Pancreas (tissue), 10 donors: ENCODE measurements at regions not wholly inside any gene's neighbourhood (a gene's known extent, or its start where the extent isn't known, plus 50 kb on each side); places are given as distances from the start of the nearest gene placed in this dataset.

Experiments used
- ATAC-seq, 4 donors: fragments of 200-7000 bp; cut with Tn5 transposase; one replicate each; pipeline versions ENCODE4 v1.8.0 to v1.9.1; 2020; ENCODE audit warnings: mild to moderate bottlenecking in 4 of 4, moderate library complexity in 4 of 4
- DNase-seq, 6 donors: peaks; one replicate each; pipeline ENCODE4 v3.0.0-alpha.2; 2020
- FAIRE-seq: peaks from 2 replicates; lab custom pipeline; 2012; peaks lifted over from hg19 to GRCh38; lab: Jason Lieb, UNC
- H3K27ac ChIP-seq, 4 donors: fragments of 200-600 bp; sonication (generic); 1 replicate in 3 of 4; 2 replicates in 1 of 4; pipeline versions ENCODE4 v1.5.0 to v1.8.0; 2020
- H3K27me3 ChIP-seq, 4 donors: fragments of 200-600 bp; one replicate each; pipeline ENCODE4 v1.8.0; 2021
- H3K36me3 ChIP-seq, 3 donors: fragments of 200-600 bp; sonication (generic) in 1 of 3; one replicate each; pipeline versions ENCODE4 v1.5.0 to v1.8.0; 2020 to 2021
- H3K4me1 ChIP-seq, 3 donors: fragments of 200-600 bp; one replicate each; pipeline ENCODE4 v1.8.0; 2021
- H3K4me3 ChIP-seq, 4 donors: fragments of 200-600 bp; sonication (generic) in 2 of 4; one replicate each; pipeline versions ENCODE4 v1.5.0 to v1.8.0; 2020 to 2021
- H3K9me3 ChIP-seq, 4 donors: fragments of 200-600 bp; one replicate each; pipeline ENCODE4 v1.8.0; 2021
- WGBS, 2 donors: extraction: QIAGEN DNeasy Blood & Tissue Kit; methylation state at CpG; one replicate each; pipeline ENCODE4 v1.1.7; 2013; 5-methylcytosine and 5-hydroxymethylcytosine counted together
- intact Hi-C, 3 donors: fragments of 100-400 bp; cut with DNase I; formaldehyde crosslinking; loops; one replicate each; pipeline versions ENCODE4 v1.11.1 to v1.14.2; 2022
- TF ChIP-seq, protein P1 (sequence below), 4 donors: fragments of 200-600 bp; sonication (generic) in 3 of 4; IDR thresholded peaks; one replicate each; pipeline versions ENCODE4 v1.5.0 to v1.8.0; 2021; ENCODE audit warnings: antibody characterized with exemption in 4 of 4
- donor health status: healthy with polysubstance abuse.
- donor health status: DM: no; HTN: no; CAD: no; lungs with moderate emphysema.
- donor health status: DM: no; HTN: no; CAD: no.
- donor health status: control.
- donor health status: control.
- donor health status: Bipolar disorder and iron deficiency.
- donor health status: DM: yes; HTN: yes; CAD: no.
- donor health status: DM: no; HTN: no; CAD: no.
- donor health status: DM: no; HTN: no; CAD: no.
- donor health status: DM: yes; HTN: yes; CAD: no.

DNA sequence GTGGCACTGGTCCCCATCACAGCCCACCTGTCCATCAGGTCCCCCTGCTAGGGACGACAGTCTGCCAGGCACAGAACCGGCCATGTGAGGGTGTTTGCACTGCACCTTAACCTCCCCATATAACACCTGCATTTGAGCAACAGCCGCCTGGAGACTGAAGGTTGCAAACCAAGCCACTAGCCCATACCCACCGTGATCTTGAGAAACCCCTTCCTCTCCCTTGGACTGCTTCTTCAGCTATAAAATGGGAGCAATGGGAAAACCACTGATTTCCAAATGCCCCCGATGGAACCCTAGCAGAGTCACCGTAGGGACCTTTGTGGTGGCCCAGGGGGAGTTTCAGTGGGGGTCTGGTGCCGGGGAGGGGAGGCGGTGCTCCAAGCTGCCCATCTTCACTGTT, 120.1 kb downstream of the NPTX2 start:
- FAIRE-seq: no peak
- TF ChIP-seq, protein P1, sequence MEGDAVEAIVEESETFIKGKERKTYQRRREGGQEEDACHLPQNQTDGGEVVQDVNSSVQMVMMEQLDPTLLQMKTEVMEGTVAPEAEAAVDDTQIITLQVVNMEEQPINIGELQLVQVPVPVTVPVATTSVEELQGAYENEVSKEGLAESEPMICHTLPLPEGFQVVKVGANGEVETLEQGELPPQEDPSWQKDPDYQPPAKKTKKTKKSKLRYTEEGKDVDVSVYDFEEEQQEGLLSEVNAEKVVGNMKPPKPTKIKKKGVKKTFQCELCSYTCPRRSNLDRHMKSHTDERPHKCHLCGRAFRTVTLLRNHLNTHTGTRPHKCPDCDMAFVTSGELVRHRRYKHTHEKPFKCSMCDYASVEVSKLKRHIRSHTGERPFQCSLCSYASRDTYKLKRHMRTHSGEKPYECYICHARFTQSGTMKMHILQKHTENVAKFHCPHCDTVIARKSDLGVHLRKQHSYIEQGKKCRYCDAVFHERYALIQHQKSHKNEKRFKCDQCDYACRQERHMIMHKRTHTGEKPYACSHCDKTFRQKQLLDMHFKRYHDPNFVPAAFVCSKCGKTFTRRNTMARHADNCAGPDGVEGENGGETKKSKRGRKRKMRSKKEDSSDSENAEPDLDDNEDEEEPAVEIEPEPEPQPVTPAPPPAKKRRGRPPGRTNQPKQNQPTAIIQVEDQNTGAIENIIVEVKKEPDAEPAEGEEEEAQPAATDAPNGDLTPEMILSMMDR (IDR thresholded peaks at IDR 0.05): no peak
- no peak for DNase-seq
- ATAC-seq: no peak
- no peaks in the 10 kb centered on the region for H3K9me3 ChIP-seq
- no peaks in the 10 kb centered on the region for H3K4me1 ChIP-seq
- no peak overlapping the region for H3K27ac ChIP-seq
- intact Hi-C loops: no loop called here
- no peaks in the 10 kb centered on the region for H3K27me3 ChIP-seq
- no peak overlapping the region for H3K4me3 ChIP-seq
- no peaks in the 10 kb centered on the region for H3K36me3 ChIP-seq
- 72 to 82% methylated on average over 8 of the region's 8 CpGs for WGBS, 2 donors

DNA sequence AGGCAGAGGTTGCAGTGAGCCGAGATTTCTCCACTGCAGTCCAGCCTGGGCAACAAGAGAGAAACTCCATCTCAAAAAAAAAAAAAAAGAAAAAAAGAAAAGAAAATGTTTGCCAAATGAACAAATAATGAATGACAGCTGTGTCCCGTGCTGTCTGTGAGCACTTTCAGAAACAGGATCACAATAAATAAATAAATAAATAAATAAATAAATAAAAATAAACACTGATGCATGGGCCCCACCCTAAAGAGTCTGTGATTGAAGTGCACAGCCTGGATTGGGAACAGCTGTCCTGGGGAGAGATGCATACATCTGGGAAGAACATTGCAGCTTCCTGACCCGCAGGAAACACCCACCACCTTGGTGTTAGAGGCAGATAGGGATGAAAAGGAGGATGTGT, 123.6 kb downstream of the NPTX2 start:
- H3K27ac ChIP-seq: no peak overlapping the region
- no peaks in the 10 kb centered on the region for H3K9me3 ChIP-seq
- no peaks in the 10 kb centered on the region for H3K4me1 ChIP-seq
- TF ChIP-seq, protein P1 (IDR thresholded peaks at IDR 0.05): no peak
- H3K4me3 ChIP-seq: no peak overlapping the region
- DNase-seq: no peak
- FAIRE-seq: no peak
- 60 to 65% methylated on average over 3 of the region's 3 CpGs for WGBS, 2 donors
- no peaks in the 10 kb centered on the region for H3K27me3 ChIP-seq
- no peaks in the 10 kb centered on the region for H3K36me3 ChIP-seq
- ATAC-seq: no peak
- intact Hi-C loops: loop anchor here (5.0 to 10.0 kb wide), 3 partner anchors 94 to 306 kb away; no protein-coding TSS in a partner anchor

DNA sequence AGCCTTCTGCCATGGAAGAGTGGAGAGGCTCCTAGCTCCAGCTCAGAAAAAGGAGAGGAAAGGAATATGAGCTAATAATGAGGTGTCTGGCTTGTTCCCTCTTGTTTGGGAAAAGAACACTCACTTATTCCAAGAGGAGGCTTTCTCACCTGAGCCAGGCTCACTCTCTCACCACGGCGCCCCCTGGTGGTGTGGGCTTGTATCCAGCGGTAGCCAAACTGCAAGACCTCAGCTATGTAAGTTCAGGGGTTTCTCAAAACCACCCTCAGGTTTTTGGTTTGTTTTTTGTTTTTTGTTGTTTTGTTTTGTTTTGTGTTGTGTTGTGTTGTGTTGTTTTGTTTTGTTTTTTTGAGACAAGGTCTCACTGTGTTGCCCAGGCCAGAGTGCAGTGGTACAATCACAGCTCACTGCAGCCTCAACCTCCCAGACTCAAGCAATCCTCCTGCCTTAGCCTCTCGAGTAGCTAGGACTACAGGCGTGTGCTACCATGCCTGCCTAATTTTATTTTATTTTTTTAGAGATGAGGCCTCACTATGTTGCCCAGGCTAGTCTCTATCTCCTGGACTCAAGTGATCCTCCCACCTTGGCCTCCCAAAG, 124.0 kb downstream of the TMEM130 start:
- intact Hi-C loops: loop anchor here (5.0 to 10.0 kb wide), 3 partner anchors 89 to 311 kb away; no protein-coding TSS in a partner anchor
- H3K4me3 ChIP-seq: no peak overlapping the region
- no peaks in the 10 kb centered on the region for H3K9me3 ChIP-seq
- no peaks in the 10 kb centered on the region for H3K4me1 ChIP-seq
- H3K36me3 ChIP-seq: no peaks in the 10 kb centered on the region
- FAIRE-seq (no peak), DNase-seq (peak; percentile 67 to 100 (median 86)), ATAC-seq (peak; percentile 73 to 96 (median 88))
- no peaks in the 10 kb centered on the region for H3K27me3 ChIP-seq
- TF ChIP-seq, protein P1 (IDR thresholded peaks at IDR 0.05): peak; percentile 76 to 89 (median 81)
- 19 to 24% methylated on average over 5 of the region's 5 CpGs for WGBS, 2 donors
- no peak overlapping the region for H3K27ac ChIP-seq

DNA sequence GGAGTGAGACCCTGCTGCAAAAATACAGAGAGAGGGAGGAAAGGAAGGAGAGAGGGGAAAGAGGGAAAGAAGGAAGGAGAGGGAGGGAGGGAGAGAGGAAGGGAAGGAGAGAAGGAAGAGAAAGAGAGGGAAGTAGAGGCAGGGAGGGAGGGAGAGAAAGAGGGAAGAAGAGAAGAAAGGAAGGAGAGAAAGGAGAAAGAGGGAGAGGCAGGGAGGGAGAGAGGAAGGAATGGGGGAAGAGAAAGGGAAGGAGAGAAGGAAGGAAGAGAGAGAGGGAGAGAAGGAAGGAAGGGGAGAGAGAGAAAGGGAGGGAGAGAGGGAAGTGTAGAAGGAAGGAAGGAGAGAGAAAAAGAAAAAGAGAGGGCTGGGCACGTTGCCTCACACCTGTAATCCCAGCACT, 121.7 kb downstream of the TMEM130 start:
- Histone ChIP-seq H3K9me3 (no peaks in the 10 kb centered on the region), H3K36me3 (no peaks in the 10 kb centered on the region), H3K4me3 (no peak overlapping the region), H3K27ac (no peak overlapping the region), H3K27me3 (no peaks in the 10 kb centered on the region), H3K4me1 (no peaks in the 10 kb centered on the region)
- intact Hi-C loops: loop anchor here (5.0 to 10.0 kb wide), 3 partner anchors 87 to 313 kb away; no protein-coding TSS in a partner anchor
- WGBS, 2 donors: 23 to 33% methylated on average over 1 of the region's 1 CpG
- DNase-seq (no peak), FAIRE-seq (no peak), ATAC-seq (no peak)
- TF ChIP-seq, protein P1 (IDR thresholded peaks at IDR 0.05): no peak

DNA sequence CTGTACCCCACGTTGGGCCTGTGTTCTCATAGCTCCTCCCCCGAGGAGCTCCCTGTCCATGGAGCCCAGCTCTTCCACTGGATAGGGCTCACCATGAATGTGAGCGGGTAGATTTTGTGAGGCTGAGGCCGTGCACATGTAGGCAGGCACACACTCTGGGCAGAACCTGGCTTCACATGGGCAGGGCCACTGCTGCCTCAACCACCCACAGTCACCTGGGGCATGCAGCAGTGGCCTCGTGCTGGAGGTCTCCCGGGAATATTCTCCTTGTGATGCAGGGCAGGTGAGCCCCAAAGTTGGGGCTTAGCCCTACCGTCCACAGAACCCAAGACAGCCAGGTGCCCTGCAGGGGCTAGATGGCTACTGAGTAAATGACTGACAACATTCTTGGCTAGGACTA, 116.6 kb downstream of the TMEM130 start:
- Histone ChIP-seq H3K9me3 (no peaks in the 10 kb centered on the region), H3K4me1 (no peaks in the 10 kb centered on the region), H3K27ac (no peak overlapping the region), H3K27me3 (no peaks in the 10 kb centered on the region), H3K36me3 (no peaks in the 10 kb centered on the region), H3K4me3 (no peak overlapping the region)
- DNase-seq (no peak), FAIRE-seq (no peak), ATAC-seq (no peak)
- WGBS, 2 donors: 81 to 91% methylated on average over 7 of the region's 7 CpGs
- intact Hi-C loops: no loop called here
- TF ChIP-seq, protein P1 (IDR thresholded peaks at IDR 0.05): no peak
